HG03196 (cell line): ENCODE measurements at regions not wholly inside any gene's neighbourhood (a gene's known extent, or its start where the extent isn't known, plus 50 kb on each side); places are given as distances from the start of the nearest gene placed in this dataset.

Experiments
- ATAC-seq: cut with Tn5 transposase; IDR thresholded peaks from one replicate; pipeline ENCODE4 v1.9.1; 2021; ENCODE audit not compliant: unreplicated experiment

GRCh38 chr1:226816576-226816975 is 53.8 kb upstream of the PSEN2 start:
- no peak for ATAC-seq

- ATAC-seq, result no peak
Measured at GRCh38 chr1:226814751-226815537, 55.5 kb upstream of the PSEN2 start.

- no peak for ATAC-seq
Measured at GRCh38 chr1:226813671-226814591, 56.5 kb upstream of the PSEN2 start.

GRCh38 chr1:226810681-226811080 is 59.7 kb upstream of the PSEN2 start:
- ATAC-seq, result no peak

GRCh38 chr1:226809785-226810571 is 60.4 kb upstream of the PSEN2 start:
- no peak for ATAC-seq

- no peak for ATAC-seq
Measured at GRCh38 chr1:226808501-226808900, 61.9 kb upstream of the PSEN2 start.

- ATAC-seq, result no peak
Measured at GRCh38 chr1:226806988-226807387, 63.4 kb upstream of the PSEN2 start.

- ATAC-seq, result no peak
Measured at GRCh38 chr1:226804907-226805759, 65.3 kb upstream of the PSEN2 start.

- ATAC-seq, result no peak
Measured at GRCh38 chr1:226800763-226801380, 61.8 kb upstream of the ITPKB start.

- no peak for ATAC-seq
Measured at GRCh38 chr1:226799634-226800281, 60.7 kb upstream of the ITPKB start.

GRCh38 chr1:226798427-226799411 is 59.6 kb upstream of the ITPKB start:
- peak; percentile 61 for ATAC-seq

- no peak for ATAC-seq
Measured at GRCh38 chr1:226797151-226797550, 58.1 kb upstream of the ITPKB start.

- ATAC-seq, result no peak
Measured at GRCh38 chr1:226793620-226794276, 54.7 kb upstream of the ITPKB start.

GRCh38 chr1:226792368-226792767 is 53.3 kb upstream of the ITPKB start:
- no peak for ATAC-seq

- ATAC-seq, result no peak
Measured at GRCh38 chr1:226790545-226791181, 51.6 kb upstream of the ITPKB start.

- ATAC-seq, result peak; percentile 52
Measured at GRCh38 chr1:226788965-226789364, 49.9 kb upstream of the ITPKB start.
